ENCODE measurements at regions not wholly inside any gene's neighbourhood (a gene's known extent, or its start where the extent isn't known, plus 50 kb on each side); places are given as distances from the start of the nearest gene placed in this dataset.
"Not testable (repeated sequence)": the region's sequence is repeated elsewhere in the genome, so short reads cannot be mapped to it uniquely, and the experiment has no call there.

DNA sequence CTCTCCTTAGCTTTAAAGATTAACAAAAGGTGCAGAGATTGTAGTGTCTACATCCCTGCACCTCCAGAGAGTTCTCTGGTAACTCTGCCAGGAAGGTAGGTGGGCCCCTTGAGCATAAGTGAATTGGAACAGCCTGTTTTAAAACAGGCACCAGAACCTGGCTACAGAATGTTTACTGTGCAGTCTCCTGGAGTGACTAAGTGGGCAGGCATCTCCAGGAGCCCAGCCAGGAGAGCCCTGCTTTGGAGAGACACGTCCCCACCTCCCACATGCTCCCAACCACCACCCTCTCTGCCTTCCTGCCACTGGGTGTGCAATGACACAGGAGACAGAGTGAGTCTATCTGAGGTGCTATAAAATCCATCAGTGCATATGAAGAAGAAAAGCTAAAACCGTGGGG lies 110.3 kb upstream of the EYA4 start:
- DNase-seq = no peak

DNA sequence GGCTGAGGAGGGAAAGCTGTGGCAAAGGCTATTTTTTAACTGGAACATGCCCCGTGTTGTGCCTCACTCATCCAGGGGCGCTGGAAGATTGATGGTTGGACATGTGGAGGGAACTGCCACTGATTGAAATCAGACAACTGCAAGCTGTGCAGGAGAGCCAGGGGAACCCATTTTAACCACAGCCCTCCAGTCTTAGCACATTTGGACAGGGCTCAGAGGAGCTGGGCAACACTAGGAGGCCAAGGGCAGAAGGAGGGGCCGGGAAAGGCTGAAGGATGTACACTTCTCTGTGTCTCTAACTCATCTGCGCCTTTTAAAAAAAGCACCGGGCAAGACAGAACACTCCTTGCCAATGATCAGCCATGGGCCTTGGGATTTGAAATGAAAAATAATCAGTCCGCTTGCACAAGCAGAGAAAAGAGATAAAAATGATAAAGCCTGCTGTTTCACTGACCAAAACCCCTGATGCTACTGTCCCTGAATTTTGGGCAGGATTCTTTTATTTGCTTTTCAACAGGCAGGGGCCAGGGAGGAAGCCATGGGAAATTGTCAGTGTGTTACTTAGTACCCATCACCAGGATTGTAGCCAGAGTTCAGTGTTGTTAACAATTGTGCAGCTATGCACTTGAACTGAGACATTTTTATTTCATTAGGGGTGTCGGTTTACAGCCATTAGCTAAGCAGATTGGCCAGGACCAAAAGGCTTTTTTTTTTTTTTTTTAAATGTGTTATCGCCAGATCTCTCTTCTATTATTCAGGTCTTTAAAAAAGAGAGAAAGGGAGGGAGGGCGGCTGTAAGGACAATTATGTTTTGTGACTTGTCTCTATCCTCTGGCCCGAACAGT lies 109.3 kb upstream of the EYA4 start:
- DNase-seq = no peak

DNA sequence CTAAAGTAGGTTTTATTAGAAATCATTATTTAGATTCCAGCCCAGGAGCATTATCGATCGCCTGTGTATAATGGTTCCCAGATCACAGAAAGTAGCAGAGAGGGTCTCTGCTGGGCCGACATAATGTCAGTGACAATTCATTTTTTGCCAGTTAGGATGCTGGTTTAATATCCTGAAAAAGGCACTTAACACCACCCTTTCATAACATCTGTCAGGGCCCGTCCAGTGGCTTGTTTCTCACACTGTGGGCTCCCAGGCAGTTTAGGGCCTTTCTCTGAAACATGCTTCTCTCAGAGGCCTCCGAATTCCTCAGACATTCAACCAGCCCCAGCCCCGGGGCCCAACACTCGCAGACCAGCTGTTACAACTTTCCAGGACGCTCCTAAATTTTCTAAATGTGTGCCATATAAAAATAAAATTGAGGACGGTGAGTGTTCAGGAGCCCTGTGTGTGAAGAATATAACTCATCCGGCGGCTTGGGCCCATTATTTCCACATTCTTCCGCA lies 108.6 kb upstream of the EYA4 start:
- no peak for DNase-seq

DNA sequence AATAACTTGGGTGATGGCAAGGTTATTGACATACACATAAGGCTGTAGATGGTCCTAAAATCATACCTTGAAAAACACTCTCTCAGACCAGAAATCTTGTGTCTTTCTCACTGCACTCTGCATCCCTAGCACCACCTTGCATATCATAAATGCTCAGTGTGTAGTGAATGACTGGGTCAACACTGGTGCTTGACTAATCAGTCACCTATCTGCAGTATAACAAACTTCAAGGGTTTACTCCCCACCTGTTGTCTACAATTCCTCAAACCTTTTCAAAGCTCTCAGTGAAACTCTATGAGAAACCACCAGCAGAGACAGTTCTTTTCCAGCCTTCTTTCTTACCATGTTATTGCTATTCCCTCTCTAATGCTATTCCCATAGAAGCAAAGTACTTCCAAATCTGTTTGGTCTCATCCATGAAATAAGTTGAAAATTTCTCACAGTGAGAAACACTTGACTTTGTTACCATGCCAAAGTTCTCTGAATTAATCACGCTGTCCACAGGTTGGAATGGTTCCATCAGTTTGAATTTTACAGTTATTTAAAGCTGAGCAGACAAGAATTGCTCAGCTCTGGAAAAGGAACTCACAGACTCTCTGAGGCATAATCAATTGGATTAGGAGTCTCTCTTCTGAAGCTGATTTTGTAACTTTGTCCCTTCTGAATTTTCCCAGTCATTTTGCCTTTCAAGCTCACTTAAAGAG lies 104.8 kb upstream of the EYA4 start:
- no peak for DNase-seq

DNA sequence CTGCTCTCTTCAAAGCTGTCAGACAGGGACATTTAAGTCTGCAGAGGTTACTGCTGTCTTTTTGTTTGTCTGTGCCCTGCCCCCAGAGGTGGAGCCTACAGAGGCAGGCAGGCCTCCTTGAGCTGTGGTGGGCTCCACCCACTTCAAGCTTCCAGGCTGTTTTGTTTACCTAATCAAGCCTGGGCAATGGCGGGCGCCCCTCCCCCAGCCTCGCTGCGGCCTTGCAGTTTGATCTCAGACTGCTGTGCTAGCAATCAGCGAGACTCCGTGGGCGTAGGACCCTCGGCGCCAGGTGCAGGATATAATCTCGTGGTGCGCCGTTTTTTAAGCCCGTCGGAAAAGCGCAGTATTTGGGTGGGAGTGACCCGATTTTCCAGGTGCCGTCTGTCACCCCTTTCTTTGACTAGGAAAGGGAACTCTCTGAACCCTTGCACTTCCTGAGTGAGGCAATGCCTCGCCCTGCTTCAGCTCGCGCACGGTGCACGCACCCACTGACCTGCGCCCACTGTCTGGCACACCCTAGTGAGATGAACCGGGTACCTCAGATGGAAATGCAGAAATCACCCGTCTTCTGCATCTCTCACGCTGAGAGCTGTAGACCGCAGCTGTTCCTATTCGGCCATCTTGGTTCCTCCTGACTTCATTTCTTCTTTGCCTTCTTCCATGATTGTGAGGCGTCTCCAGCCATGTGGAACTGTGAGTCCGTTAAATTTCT lies 93.5 kb upstream of the EYA4 start:
- DNase-seq = not testable (repeated sequence)

DNA sequence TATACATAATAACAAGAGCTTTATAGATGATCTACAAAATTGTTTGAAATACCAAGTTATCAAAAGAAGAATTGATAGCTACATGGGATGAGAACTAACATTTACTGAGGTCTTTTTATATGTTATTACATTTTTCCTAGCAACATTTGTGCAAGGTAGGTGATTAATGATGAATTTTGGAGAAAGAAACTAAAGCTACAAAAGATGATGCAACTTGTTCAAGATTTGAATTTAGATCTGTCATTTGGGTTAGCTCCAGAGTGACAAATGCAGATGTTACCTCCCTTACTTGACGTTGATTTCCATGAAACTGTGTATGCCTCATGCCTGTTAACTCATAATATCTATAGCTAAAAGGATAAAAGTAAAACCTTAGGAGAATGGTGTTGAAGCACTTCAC lies 84.5 kb upstream of the EYA4 start:
- no peak for DNase-seq

DNA sequence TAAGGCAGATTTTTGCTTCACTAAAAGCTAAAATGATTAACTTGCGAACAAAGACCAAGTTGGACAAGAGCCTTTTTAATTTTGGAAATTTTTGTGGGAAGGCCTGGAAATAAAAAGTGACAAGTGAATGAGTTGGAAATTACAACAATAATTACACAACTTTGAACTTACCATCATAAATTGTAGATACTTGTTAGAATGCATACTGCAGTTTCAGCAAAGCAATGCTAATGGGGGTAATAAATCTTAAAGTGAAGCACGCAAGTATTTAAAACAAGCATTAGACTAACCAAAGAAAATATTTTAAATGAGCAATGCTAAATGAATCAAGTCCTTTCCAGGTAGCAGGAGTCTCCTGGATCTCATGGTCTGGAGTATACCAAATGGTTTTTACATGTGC lies 83.2 kb upstream of the EYA4 start:
- DNase-seq = no peak

DNA sequence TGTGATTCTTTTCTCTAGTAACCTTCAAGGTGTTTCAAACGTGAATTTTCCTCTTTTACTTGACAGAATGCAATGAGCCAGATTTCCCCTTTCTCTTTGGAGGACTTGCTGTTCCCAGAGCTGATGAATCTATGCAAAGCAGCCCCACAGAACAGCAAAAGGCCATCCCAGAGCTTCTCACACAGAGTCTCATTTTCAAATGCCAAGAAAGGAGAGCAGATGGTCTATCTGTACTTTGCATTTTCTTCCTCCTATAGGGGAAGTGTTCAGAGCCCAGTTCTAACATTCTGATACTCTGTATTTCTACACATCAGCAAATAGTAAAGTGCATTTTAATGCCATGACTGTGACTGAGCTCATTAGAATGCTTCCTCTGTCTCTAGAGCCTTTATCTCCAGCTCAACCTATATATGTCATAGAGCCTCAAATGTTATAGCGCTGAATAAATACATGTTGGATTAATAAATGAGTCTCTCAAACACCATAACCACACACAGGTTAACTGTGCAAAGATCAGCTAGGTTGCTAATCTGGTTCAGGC lies 81.8 kb upstream of the EYA4 start:
- no peak for DNase-seq

DNA sequence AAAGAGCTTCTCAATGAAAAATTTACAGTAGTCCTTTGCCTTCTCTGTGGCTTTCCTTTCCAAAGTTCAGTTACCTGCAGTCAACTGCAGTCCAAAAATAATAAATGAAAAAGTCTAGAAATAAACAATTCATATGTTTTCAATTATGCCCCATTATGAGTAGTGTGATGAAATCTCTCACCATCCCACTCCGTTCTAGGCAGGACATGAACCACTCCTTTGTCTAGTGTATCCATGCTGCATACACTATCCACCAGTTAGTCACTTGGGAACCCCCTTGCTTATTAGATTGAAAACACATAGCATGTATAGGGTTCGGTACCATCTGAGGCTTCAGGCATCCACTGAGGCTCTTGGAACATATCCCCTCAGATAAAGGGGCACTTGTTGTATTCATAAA lies 80.6 kb upstream of the EYA4 start:
- no peak for DNase-seq

DNA sequence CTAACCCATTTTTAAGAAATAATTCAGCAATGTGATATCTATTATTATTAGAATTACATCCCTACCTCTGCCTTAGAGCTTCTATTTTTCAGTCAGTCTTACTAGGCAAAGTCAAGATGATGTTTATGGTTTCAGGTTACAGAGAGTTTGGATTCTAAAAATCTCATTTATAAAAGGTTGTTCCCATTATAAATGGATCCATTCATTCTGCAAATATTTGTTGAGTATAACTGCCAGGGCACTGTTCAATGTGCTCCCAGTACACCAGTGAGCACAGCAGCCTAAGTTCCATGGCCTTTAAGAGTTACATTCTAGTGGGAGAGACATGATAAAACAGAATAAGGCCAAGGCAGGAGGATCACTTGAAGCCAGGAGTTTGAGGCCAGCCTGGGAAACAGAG lies 75.9 kb upstream of the EYA4 start:
- no peak for DNase-seq

DNA sequence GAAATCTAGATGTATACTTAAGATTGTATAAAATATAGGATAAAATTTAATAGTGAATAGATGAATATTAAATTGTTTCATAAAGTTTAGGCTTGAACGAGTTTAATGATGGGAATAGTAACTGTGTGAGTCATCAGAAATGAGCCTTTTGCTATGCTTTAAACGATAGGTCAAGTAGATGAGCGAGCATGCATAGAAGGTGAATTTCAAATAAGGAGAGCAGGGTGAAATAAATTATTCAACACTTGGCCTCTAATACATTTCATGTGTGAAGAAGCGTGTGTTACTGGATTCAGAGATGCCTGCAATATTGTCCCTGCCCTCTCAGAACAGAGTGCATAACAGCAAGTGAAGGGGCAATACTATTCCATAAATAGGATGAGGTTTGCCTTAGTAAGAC lies 74.4 kb upstream of the EYA4 start:
- no peak for DNase-seq

DNA sequence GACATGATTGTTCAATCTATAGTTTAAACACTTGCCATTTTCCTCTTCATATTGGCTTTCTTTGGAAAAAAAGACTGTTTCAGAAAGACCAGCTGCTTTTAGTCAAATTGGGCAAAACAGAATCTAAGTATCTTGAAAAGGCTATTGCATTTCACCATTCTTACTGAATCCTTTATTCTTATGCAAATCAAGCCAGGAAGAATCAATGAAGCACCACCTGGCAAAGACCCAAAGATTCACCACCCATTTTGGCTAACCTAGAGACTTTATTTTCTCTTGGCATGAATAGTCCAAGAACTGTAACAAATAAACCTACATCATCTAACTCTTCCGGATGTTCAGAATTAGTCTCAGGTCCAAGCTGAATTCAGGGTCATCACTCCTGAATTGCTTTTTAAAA lies 71.3 kb upstream of the EYA4 start:
- no peak for DNase-seq

DNA sequence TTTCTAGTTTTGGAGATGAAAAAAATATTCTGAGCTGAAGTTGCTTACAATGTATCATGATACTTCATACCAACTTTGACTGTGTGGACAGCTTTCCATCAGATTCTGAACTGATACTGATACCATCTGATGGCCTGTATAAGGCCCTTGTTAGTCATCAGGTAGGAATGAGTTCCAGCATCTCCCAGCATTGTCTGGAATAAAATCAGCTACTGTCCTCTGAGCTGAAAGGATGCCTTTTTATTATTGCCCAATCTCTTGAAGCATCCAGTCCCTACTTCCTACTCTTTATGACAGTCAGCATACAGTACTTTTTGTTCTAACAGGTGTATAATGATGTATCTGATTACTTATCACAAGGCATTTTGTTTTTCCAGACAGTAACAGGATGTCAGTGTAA lies 70.6 kb upstream of the EYA4 start:
- no peak for DNase-seq

DNA sequence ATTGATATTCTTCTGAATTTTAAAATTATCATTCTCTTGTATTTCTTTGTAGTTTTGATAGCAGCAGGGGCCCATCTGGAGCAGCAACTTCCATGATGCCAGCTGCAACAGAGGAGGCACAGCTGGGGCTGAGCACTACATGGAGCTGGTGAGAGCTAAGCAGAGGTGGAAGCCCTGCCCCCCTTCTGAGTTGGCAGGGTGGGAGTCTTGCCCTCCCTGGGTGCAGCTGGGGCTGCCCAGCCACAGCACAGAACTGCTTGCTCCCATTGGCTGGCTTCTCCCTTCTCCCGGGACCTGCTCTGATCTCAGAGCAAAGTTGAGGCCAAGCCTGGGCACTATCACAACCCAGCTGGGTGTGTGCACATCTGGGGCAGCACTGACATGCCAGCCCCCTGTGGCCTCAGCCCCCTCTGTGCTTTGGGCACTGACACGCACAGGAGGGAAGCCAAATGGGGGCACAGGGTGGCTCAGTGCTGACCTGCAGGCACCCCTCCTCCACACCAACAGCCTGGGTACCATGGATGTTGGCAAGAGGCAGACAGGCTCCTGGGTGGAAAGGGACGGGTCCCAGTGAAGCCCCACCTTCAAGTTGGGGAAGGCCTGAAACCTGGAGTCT lies 69.1 kb upstream of the EYA4 start:
- DNase-seq = no peak

DNA sequence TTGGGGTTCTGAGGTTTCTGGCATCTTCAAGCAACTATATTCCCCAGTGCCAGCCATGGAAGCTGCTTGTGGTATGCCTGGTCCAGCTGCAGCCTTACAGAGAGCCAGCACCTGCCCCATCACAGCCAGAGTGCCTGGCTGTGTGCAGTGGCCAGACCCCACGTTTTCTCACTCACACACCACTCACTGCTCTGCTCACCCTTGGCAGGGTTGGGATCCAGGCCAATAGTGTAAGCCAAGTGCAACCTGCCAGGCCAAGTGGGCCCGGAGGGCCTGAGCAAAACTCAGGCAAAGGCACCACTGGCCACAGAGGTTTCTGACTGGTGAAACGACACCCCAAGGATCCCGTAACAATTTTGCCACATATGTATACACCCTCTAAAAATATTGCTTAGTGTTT lies 67.9 kb upstream of the EYA4 start:
- no peak for DNase-seq

DNA sequence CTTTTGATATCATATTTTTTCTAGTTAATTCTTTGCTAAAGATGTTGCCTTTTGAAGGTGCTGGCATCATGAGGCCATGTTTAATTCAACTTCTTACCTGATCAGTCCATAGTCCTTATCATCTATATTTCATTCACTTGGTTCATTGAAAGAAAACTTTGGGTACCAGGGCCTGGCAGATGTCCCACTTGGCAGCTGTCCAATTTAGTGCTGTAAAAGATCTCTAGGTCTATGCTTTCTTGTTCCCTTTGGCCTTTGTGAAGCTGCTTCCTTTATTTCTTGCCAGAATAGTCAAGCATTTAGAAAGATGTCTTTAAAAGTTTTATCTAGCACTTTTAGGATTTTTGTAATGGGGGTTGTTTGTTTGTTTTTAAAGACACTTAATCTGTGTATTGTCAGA lies 61.7 kb upstream of the EYA4 start:
- DNase-seq = no peak

DNA sequence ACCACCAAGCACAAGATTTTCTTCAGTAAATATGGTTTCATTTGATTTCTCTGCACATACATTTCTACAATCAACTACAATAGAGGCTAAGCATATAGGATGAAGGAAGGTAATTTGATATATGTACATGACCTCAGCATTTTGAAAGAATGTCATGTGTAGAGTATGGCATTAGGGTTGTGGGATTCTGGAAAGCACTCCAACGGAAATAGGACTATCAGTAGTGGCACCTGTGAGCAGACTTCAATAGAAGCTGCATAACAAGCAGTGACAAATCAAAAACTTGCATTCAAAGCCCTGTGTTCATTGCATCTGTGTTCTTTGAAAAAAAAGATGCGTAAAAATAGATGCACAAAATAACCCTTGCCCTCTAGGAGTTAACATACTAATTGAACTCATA lies 57.5 kb upstream of the EYA4 start:
- DNase-seq = no peak

DNA sequence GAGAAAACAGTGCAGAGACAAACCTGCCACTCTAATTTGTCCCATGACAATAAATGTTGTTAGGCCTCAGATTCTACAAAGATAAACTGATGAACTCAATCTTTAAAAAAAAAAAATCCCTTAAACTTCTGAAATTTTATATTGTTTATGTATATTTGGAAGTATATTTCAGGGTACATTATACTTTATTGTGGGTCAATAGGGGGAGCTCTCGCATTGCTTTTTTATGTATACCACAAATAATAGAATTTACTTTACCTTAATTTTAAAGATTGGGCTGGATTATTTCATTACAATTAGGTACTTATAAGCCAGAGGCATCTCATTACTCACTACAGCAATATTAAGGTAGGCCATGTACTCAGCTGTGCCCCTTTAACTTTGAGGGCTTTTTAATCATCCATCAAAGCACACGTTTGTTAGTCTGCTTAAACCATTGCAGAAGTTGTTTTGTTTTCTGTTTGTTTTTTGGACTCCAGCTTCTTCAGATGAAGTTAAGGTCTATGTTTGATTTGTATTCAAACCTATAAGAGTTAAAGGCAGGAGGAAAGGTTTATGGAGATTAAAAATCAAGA lies 56.3 kb upstream of the EYA4 start:
- no peak for DNase-seq

DNA sequence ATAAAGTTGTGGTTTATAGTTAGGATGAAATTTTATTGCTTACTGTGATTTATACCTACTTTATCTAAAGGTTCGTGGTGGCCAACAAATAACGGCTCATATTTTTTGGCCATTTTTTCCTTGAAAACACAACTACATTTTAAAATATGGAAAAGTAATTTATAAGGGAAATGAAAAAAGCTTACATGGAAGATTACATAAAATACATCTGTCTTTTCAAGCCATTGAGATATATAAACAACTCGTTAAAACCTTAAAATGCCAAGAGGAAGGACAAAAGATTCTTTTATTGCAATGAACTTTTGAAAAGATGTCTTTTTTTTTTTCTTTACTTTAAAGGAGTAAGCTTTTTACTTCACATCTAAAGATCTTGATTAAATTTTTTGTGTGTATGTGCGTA lies 55.4 kb upstream of the EYA4 start:
- no peak for DNase-seq

DNA sequence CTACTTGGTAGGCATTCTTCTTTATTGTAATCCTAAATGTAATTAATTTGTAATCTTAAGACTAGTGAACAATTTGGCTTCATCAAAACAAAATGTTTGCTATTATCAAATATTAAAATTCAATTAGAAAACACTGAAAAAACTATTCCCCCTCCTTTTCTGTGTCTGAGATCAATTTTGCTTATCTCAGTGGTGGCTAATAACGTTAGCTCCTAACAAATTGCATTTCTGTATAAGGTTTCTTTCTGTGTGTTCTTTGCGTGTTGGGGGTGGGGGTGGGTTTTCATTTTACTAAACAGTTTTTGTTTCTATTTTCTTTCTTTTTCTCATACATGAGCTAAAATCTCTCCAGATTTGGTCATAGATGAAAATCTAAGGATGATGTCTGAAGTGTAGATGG lies 54.0 kb upstream of the EYA4 start:
- DNase-seq = no peak

DNA sequence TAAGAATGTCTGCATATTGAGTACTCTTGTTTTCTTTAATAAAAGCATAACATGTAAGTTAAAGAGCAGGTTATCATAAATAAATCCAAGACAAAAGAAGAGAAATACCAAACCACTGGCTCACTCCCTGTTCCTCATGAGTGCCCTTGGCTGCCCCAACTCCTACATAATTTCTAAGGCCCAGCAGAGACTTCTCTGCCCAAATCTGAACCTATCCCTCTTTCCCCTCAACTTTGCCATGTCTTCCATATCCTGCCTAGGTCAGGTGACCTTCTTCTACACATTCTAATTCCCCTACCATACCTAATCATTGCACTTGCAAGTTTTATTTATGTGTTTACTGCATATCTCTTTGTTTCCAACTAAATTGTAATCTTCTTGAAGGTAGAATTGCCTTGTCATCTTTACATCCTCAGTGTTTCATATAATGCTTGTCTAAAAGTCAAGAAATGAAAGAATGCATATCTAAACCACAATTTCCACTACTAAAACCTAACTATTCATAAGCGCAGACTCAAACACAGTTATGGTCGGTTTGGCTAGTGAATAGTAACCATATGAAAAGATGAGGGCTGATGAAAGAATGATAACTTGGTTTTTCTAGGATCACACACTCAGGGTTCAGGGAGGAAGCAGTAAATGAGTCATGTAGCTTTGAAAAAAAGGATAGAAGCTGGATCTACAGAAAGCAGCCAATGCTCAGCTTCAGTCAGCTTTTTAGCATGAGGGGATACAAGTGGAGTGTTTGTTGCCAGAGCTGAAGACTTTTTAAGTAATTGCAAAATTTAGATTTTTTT lies 53.3 kb upstream of the EYA4 start:
- DNase-seq = no peak

DNA sequence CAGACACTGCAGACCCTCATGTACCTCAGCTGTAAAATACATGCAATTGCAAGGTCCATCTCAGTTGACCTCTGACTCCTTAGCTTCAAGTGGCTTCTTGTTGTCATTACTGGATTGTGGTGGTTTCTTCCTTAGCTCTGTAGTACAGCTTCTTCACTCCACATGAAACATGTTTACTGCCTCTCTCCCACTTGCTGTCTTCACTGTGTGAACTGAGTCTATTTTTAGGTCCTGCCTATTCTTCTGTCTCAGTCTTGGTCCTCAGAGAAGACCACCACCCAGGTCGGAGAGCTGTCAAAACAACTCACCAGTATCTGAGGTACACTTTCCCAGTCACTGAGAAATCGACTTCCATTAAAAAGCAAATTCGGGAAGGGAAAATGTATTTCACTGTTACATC lies 50.2 kb upstream of the EYA4 start:
- DNase-seq = no peak
